COLO668 (cell line): ENCODE measurements at regions not wholly inside any gene's neighbourhood (a gene's known extent, or its start where the extent isn't known, plus 50 kb on each side); places are given as distances from the start of the nearest gene placed in this dataset.

Experiments
- DNase-seq: peaks from one replicate; lab custom pipeline; 2025; ENCODE audit not compliant: unreplicated experiment; lab: John Stamatoyannopoulos, UW

DNA sequence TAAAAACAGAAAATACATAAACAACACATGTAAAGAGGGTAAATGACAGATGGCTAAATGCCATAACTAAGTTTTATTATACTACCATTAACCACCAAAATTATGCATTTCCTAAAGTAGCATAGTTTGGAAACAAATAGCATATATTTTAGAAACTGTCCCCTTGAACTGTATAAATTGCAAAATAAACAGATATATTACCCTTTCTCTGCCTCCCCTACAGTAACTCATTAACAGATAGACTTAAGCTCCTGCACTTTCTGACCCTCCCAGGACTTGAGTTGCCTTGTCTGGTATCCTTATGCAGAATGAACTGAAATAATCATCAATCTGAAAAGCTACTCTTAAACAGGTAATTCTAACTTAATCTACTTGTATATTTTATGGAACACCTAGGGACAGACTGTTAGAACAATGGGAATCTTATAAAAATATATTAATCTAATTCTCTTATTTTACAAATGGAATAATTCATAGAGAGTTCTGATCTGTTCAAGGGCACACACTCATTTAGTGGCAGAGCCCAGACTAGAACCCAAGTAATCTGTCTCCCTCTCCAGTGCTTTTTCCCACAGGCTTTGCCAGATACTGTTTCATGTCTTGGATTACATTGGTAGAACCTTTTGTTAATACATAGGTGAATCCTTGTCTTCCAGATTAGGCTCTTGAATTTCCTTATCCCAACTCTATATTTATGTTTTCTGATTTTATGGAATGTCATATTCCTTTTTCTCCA lies 50.6 kb upstream of the LOC128125822 start:
- no peak for DNase-seq
